GM06990 (cell line): ENCODE measurements at regions not wholly inside any gene's neighbourhood (a gene's known extent, or its start where the extent isn't known, plus 50 kb on each side); places are given as distances from the start of the nearest gene placed in this dataset.
"Not testable (repeated sequence)": the region's sequence is repeated elsewhere in the genome, so short reads cannot be mapped to it uniquely, and the experiment has no call there.

Experiments used
- DNase-seq: peaks from one replicate; pipeline ENCODE4 v3.0.0-alpha.2; 2011; ENCODE audit not compliant: insufficient read length; ENCODE audit errors: extremely low read depth
- H3K27me3 ChIP-seq: replicated peaks from 2 replicates; pipeline ENCODE4 v1.6.0; 2011; ENCODE audit warnings: low read length; ENCODE audit not compliant: control insufficient read depth, insufficient read depth
- H3K36me3 ChIP-seq: 2 replicates; pipeline ENCODE4 v1.5.1; 2011; ENCODE audit warnings: low read length; ENCODE audit not compliant: control insufficient read depth, insufficient read depth
- H3K4me3 ChIP-seq: replicated peaks from 2 replicates; pipeline ENCODE4 v1.5.1; 2011; ENCODE audit warnings: low read depth, mild to moderate bottlenecking, control low read depth, low read length
- CTCF ChIP-seq: IDR thresholded peaks from 2 replicates; pipeline ENCODE4 v1.5.1; 2011; ENCODE audit warnings: low read length, control low read depth, mild to moderate bottlenecking, inconsistent platforms; ENCODE audit not compliant: insufficient read depth, poor library complexity, severe bottlenecking

- Histone ChIP-seq H3K4me3 (no peak overlapping the region), H3K36me3 (no peaks in the 10 kb centered on the region), H3K27me3 (no peaks in the 10 kb centered on the region)
- DNase-seq: no peak
- TF ChIP-seq CTCF: no peak
Observed at GRCh38 chr9:129414993-129415941, 205.6 kb downstream of the C9orf50 start.

GRCh38 chr9:129414377-129414992 lies 206.4 kb downstream of the C9orf50 start:
- no peak for DNase-seq
- no peak for TF ChIP-seq CTCF
- Histone ChIP-seq H3K36me3 (no peaks in the 10 kb centered on the region), H3K4me3 (no peak overlapping the region; the same call in 1 of the 2 replicates), H3K27me3 (no peaks in the 10 kb centered on the region)

- Histone ChIP-seq H3K4me3 (peak overlapping the region; percentile 69), H3K27me3 (no peaks in the 10 kb centered on the region), H3K36me3 (no peaks in the 10 kb centered on the region)
- DNase-seq: peak; percentile 96
- no peak for TF ChIP-seq CTCF
Observed at GRCh38 chr9:129413537-129414376, 207.1 kb downstream of the C9orf50 start.

GRCh38 chr9:129412814-129413536 lies 207.9 kb downstream of the C9orf50 start:
- TF ChIP-seq CTCF: no peak
- Histone ChIP-seq H3K36me3 (no peaks in the 10 kb centered on the region), H3K4me3 (peak overlapping the region; percentile 69), H3K27me3 (no peaks in the 10 kb centered on the region)
- peak; percentile 32 for DNase-seq

GRCh38 chr9:129412176-129412813 lies 208.6 kb downstream of the C9orf50 start:
- not testable (repeated sequence) for DNase-seq, H3K36me3 ChIP-seq, H3K4me3 ChIP-seq, H3K27me3 ChIP-seq
